HCT116 (cell line): ENCODE measurements at regions not wholly inside any gene's neighbourhood (a gene's known extent, or its start where the extent isn't known, plus 50 kb on each side); places are given as distances from the start of the nearest gene placed in this dataset.

Experiments used
- ATAC-seq: fragments of 200-7000 bp; cut with Tn5 transposase; 2 replicates; pipeline ENCODE4 v1.9.1; 2020; ENCODE audit warnings: mild to moderate bottlenecking, moderate library complexity
- BruUV-seq: library from RNA; stranded (reverse); fragments of 400-500 nt; replicated peaks from 2 replicates; lab custom pipeline; 2021; lab: Mats Ljungman, UMichigan
- CTCF ChIA-PET: fragments of 300-600 bp; sonication (Branson Sonifier 250); formaldehyde crosslinking; loops from one replicate; lab custom pipeline; 2021; ENCODE audit warnings: antibody characterized with exemption; lab: Charles Lee
- POLR2A ChIA-PET: fragments of 300-600, 350-600 bp; sonication (Branson Sonifier 250); formaldehyde crosslinking; loops from one replicate; lab custom pipeline; 2021; ENCODE audit warnings: antibody characterized with exemption; lab: Charles Lee
- RAD21 ChIA-PET, 2 experiments: fragments of 300-600 bp; sonication (Branson Sonifier 250); formaldehyde crosslinking; loops; one replicate each; lab custom pipeline; 2023; ENCODE audit warnings: low total read pairs in 2 of 2; ENCODE audit not compliant: uncharacterized antibody in 2 of 2, unreplicated experiment in 2 of 2, low non-redundant PET in 1 of 2; lab: Charles Lee
- DNase-seq: peaks from one replicate; pipeline ENCODE4 v3.0.0-alpha.2; 2010; ENCODE audit warnings: low read depth, low spot score
- H2AFZ ChIP-seq: fragments of 200-600 bp; shearing (Covaris generic), sonication (generic); 2 replicates; pipeline ENCODE4 v1.6.1; 2017; ENCODE audit warnings: low read depth, mixed run types, mixed read lengths, antibody characterized with exemption, low read length; ENCODE audit not compliant: poor library complexity, severe bottlenecking
- H3K27ac ChIP-seq: 2 replicates; pipeline ENCODE4 v1.5.1; 2012; ENCODE audit warnings: low read depth, low read length
- H3K27me3 ChIP-seq: fragments of 200-600 bp; sonication (generic); 2 replicates; pipeline ENCODE4 v1.6.1; 2016; ENCODE audit warnings: mixed run types, low read length, mixed read lengths; ENCODE audit not compliant: insufficient read depth
- H3K36me3 ChIP-seq, 2 experiments: fragments of 200-500 bp in 1 of 2; fragments of 200-600 bp in 1 of 2; sonication (Bioruptor generic) in 1 of 2; sonication (generic) in 1 of 2; 2 replicates each; pipeline versions ENCODE4 v1.5.1 to v1.6.1; 2014 to 2016; ENCODE audit warnings: low read length in 2 of 2, inconsistent platforms in 1 of 2, mixed read lengths in 1 of 2, mixed run types in 1 of 2; ENCODE audit not compliant: insufficient read depth in 2 of 2, control insufficient read depth in 1 of 2
- H3K4me1 ChIP-seq, 2 experiments: fragments of 200-600 bp in 1 of 2; sonication (generic) in 1 of 2; 2 replicates each; pipeline versions ENCODE4 v1.5.1 to v1.6.1; 2012 to 2017; ENCODE audit warnings: low read length in 2 of 2, inconsistent platforms in 1 of 2, mild to moderate bottlenecking in 1 of 2, mixed read lengths in 1 of 2, mixed run types in 1 of 2, moderate library complexity in 1 of 2; ENCODE audit not compliant: insufficient read depth in 2 of 2, control insufficient read depth in 1 of 2
- H3K4me2 ChIP-seq: fragments of 200-600 bp; sonication (generic); 2 replicates; pipeline ENCODE4 v1.6.1; 2017; ENCODE audit warnings: mixed run types, low read length, mixed read lengths
- H3K4me3 ChIP-seq, 2 experiments: fragments of 200-600 bp in 1 of 2; sonication (generic) in 1 of 2; replicated peaks in 1 of 2; 2 replicates each; pipeline ENCODE4 v1.5.1; 2011 to 2016; ENCODE audit warnings: low read length in 2 of 2, control low read depth in 1 of 2, low read depth in 1 of 2, mild to moderate bottlenecking in 1 of 2, mixed read lengths in 1 of 2, mixed run types in 1 of 2
- H3K79me2 ChIP-seq: fragments of 200-600 bp; sonication (generic); 2 replicates; pipeline ENCODE4 v1.6.1; 2017; ENCODE audit warnings: mild to moderate bottlenecking, mixed run types, low read length, moderate library complexity, mixed read lengths; ENCODE audit not compliant: insufficient read depth
- H3K9ac ChIP-seq: fragments of 200-600 bp; sonication (generic); 2 replicates; pipeline ENCODE4 v1.6.1; 2016; ENCODE audit warnings: low read length, mixed read lengths
- H3K9me2 ChIP-seq: fragments of 200-600 bp; sonication (generic), shearing (Covaris generic); 2 replicates; pipeline ENCODE4 v1.6.1; 2017; ENCODE audit warnings: mixed run types, mild to moderate bottlenecking, moderate library complexity; ENCODE audit not compliant: insufficient read depth
- H3K9me3 ChIP-seq, 2 experiments: fragments of 200-500 bp in 1 of 2; fragments of 200-600 bp in 1 of 2; sonication (Bioruptor generic) in 1 of 2; sonication (generic) in 1 of 2; 2 replicates each; pipeline ENCODE4 v1.6.1; 2014 to 2017; ENCODE audit warnings: low read length in 2 of 2, mixed read lengths in 2 of 2, inconsistent platforms in 1 of 2, low read depth in 1 of 2, mild to moderate bottlenecking in 1 of 2, mixed run types in 1 of 2, moderate library complexity in 1 of 2; ENCODE audit not compliant: control insufficient read depth in 1 of 2, insufficient read depth in 1 of 2
- H4K20me1 ChIP-seq: fragments of 200-600 bp; sonication (generic), shearing (Covaris generic); 2 replicates; pipeline ENCODE4 v1.6.1; 2017; ENCODE audit warnings: mixed run types, mild to moderate bottlenecking, moderate library complexity; ENCODE audit not compliant: insufficient read depth
- CEBPB ChIP-seq: IDR thresholded peaks from 2 replicates; pipeline ENCODE4 v1.6.1; 2012; ENCODE audit warnings: low read depth
- CTCF ChIP-seq, 3 experiments: fragments of 200-600 bp in 1 of 3; sonication (generic) in 1 of 3; IDR thresholded peaks in 2 of 3; conservative IDR thresholded peaks in 1 of 3; 2 replicates each; pipeline ENCODE4 v1.5.1; 2012 to 2017; ENCODE audit warnings: low read depth in 2 of 3, low read length in 2 of 3, antibody characterized with exemption in 1 of 3, borderline replicate concordance in 1 of 3, control low read depth in 1 of 3, mild to moderate bottlenecking in 1 of 3, mixed read lengths in 1 of 3, mixed run types in 1 of 3, moderate library complexity in 1 of 3; ENCODE audit not compliant: insufficient read depth in 1 of 3
- EGR1 ChIP-seq: IDR thresholded peaks from 2 replicates; pipeline ENCODE4 v1.6.1; 2012; ENCODE audit warnings: low read depth
- ELF1 ChIP-seq: IDR thresholded peaks from 2 replicates; pipeline ENCODE4 v1.6.1; 2012; ENCODE audit warnings: low read depth, borderline replicate concordance
- EZH2 ChIP-seq: fragments of 200-600 bp; sonication (generic); IDR thresholded peaks from 2 replicates; pipeline ENCODE4 v1.6.1; 2017; ENCODE audit warnings: antibody characterized with exemption, mixed run types
- FOSL1 ChIP-seq: IDR thresholded peaks from 2 replicates; pipeline ENCODE4 v1.6.1; 2012; ENCODE audit warnings: low read depth
- JUND ChIP-seq: IDR thresholded peaks from 2 replicates; pipeline ENCODE4 v1.6.1; 2012
- MAX ChIP-seq: IDR thresholded peaks from 2 replicates; pipeline ENCODE4 v1.6.1; 2012
- RAD21 ChIP-seq: IDR thresholded peaks from 2 replicates; pipeline ENCODE4 v1.6.1; 2012; ENCODE audit warnings: low read depth, mild to moderate bottlenecking
- REST ChIP-seq: IDR thresholded peaks from 2 replicates; pipeline ENCODE4 v1.6.1; 2012; ENCODE audit warnings: low read depth
- SIN3A ChIP-seq: IDR thresholded peaks from 2 replicates; pipeline ENCODE4 v1.6.1; 2012; ENCODE audit warnings: low read depth
- SP1 ChIP-seq: IDR thresholded peaks from 2 replicates; pipeline ENCODE4 v1.6.1; 2012; ENCODE audit warnings: low read depth
- TCF7L2 ChIP-seq: IDR thresholded peaks from 2 replicates; pipeline ENCODE4 v1.7.0; 2011; ENCODE audit warnings: borderline replicate concordance, inconsistent platforms; ENCODE audit not compliant: insufficient read depth, insufficient read length; ENCODE audit errors: extremely low read depth
- YY1 ChIP-seq: IDR thresholded peaks from 2 replicates; pipeline ENCODE4 v1.6.1; 2011; ENCODE audit warnings: low read length, low read depth, moderate library complexity, mild to moderate bottlenecking; ENCODE audit not compliant: insufficient replicate concordance; ENCODE audit errors: extremely low read depth
- ZNF274 ChIP-seq: fragments of 200-500 bp; sonication (Bioruptor generic); IDR thresholded peaks from 2 replicates; pipeline ENCODE4 v1.6.1; 2014; ENCODE audit warnings: mild to moderate bottlenecking, low read depth, low read length, inconsistent platforms
- intact Hi-C: fragments of 100-400 bp; cut with micrococcal nuclease; formaldehyde crosslinking; loops from 2 replicates; pipeline ENCODE4 v1.10.0; 2022

DNA sequence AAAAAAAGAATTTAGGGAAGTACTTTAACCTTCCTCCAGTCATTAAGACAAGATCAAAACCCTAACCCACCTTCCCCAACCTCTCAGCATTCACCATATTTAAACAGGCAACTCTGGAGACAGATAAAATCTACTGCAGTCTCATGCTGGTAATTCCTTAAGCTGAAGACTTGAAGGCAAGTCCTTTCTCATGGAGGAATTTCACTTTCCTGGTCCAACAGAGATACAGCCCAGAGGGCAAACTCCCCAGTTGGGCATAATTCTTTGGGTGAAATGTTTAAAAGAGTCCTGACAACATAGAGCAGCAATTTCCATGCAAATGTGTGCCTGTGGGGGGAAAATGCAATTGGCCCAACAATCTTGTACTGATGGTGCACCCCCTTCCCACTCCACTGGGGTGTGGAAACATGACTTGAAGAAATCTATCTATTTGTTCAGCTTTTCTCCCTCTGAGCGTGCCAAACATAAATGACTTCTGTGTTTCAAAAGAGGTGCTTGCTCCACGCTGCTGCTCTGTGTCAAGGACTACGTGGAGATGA lies 131.8 kb upstream of the HNRNPA3 start:
- TF ChIP-seq RAD21 (no peak), EZH2 (no peak), FOSL1 (no peak), SP1 (no peak), CEBPB (no peak), YY1 (no peak), TCF7L2 (no peak), SIN3A (no peak), ZNF274 (no peak)
- POLR2A ChIA-PET, result no interaction called here
- no peak overlapping the region for H3K27ac ChIP-seq
- CTCF ChIA-PET, result interaction anchor here (1.5 kb wide), 1 partner anchor 68 kb away, joined by 3 read pairs; no protein-coding TSS in a partner anchor
- H3K9ac ChIP-seq, result no peak overlapping the region
- no peaks in the 10 kb centered on the region for H3K9me2 ChIP-seq
- DNase-seq (no peak), ATAC-seq (no peak)
- RAD21 ChIA-PET, result no interaction called here
- BruUV-seq, result no TSS peak
- H3K9me3 ChIP-seq, result no peaks in the 10 kb centered on the region
- H4K20me1 ChIP-seq, result no peaks in the 10 kb centered on the region
- intact Hi-C loops, result no loop called here
- H3K4me3 ChIP-seq, result no peak overlapping the region
- peaks cover 21% of the 10 kb centered on the region; the same call in 1 of the 2 replicates for H3K27me3 ChIP-seq
- H3K4me2 ChIP-seq, result no peak overlapping the region
- H3K4me1 ChIP-seq, result no peaks in the 10 kb centered on the region
- H3K79me2 ChIP-seq, result no peaks in the 10 kb centered on the region
- no peaks in the 10 kb centered on the region for H3K36me3 ChIP-seq
- no peak overlapping the region for H2AFZ ChIP-seq

DNA sequence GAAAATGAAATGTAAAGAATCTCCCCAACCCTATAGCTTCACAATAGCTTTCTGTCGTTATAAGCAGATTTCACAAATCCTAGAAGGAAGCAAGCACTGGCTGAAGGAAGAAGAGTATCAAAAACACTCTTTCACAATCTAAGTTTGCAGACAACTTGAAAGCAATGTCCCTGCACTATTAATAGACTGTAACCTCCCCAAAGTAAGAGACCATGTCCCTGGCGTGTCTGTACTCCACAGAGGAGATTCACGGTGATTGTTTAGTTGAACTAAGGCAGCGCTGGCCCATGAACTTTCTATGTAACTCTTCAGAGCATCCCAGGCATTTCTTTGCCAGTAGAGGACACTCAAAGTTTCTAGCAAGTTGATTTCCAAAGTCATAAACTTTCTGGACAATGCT lies 128.0 kb upstream of the HNRNPA3 start:
- CTCF ChIA-PET, result no interaction called here
- DNase-seq (no peak), ATAC-seq (no peak)
- TF ChIP-seq MAX (no peak), REST (no peak), FOSL1 (no peak), ELF1 (no peak), CTCF (IDR thresholded peaks at IDR 0.05 in 2 of 3, conservative IDR thresholded peaks at IDR 0.05 in 1 of 3; ENCODE audit: borderline replicate concordance in 1 of 3, insufficient read depth in 1 of 3, low read depth in 2 of 3, low read length in 2 of 3) (no peak), YY1 (no peak), RAD21 (no peak), TCF7L2 (no peak), EGR1 (no peak), JUND (no peak)

More for the DNA sequence above, 128.0 kb upstream of the HNRNPA3 start:
- H3K4me3 ChIP-seq, result no peak overlapping the region
- no peaks in the 10 kb centered on the region for H3K79me2 ChIP-seq
- no peak overlapping the region for H3K9ac ChIP-seq
- H3K27ac ChIP-seq, result no peak overlapping the region
- H3K27me3 ChIP-seq, result peaks cover 7% of the 10 kb centered on the region; the same call in 1 of the 2 replicates
- ChIA-PET RAD21 (no interaction called here), POLR2A (no interaction called here)
- no peaks in the 10 kb centered on the region for H3K9me3 ChIP-seq
- intact Hi-C loops, result no loop called here
- no TSS peak for BruUV-seq
- no peaks in the 10 kb centered on the region for H3K36me3 ChIP-seq
- no peaks in the 10 kb centered on the region for H3K4me1 ChIP-seq
- no peaks in the 10 kb centered on the region; the same call in 1 of the 2 replicates for H4K20me1 ChIP-seq
- no peak overlapping the region for H2AFZ ChIP-seq
- no peak overlapping the region for H3K4me2 ChIP-seq
- H3K9me2 ChIP-seq, result no peaks in the 10 kb centered on the region
